K562 (cell line): ENCODE measurements at regions not wholly inside any gene's neighbourhood (a gene's known extent, or its start where the extent isn't known, plus 50 kb on each side); places are given as distances from the start of the nearest gene placed in this dataset.

Experiments
- ATAC-seq: fragments of 200-7000 bp; cut with Tn5 transposase; 3 replicates; pipeline ENCODE4 v1.9.1; 2020; ENCODE audit warnings: moderate library complexity
- BruUV-seq: library from RNA; stranded (reverse); fragments of 400-500 nt; replicated peaks from 2 replicates; lab custom pipeline; 2021; lab: Mats Ljungman, UMichigan
- CTCF ChIA-PET: fragments of 300-600 bp; formaldehyde crosslinking; extraction: SDS; loops from one replicate; lab custom pipeline; 2021; ENCODE audit warnings: low intra/inter-chr PET ratio; lab: Yijun Ruan, JAX
- POLR2A ChIA-PET: fragments of 300-600, 350-650 bp; sonication (Branson Sonifier 250); formaldehyde crosslinking; extraction: SDS; loops from one replicate; lab custom pipeline; 2021; ENCODE audit warnings: antibody characterized with exemption, inconsistent platforms; lab: Yijun Ruan, JAX
- DNase-seq, 4 experiments: peaks; one replicate each; pipeline versions ENCODE4 v3.0.0 to v3.0.0-alpha.2; 2011 to 2018; ENCODE audit warnings: low spot score in 3 of 4, mixed read lengths in 3 of 4; ENCODE audit errors: extremely low read depth in 1 of 4
- FAIRE-seq: peaks from 2 replicates; lab custom pipeline; 2011; peaks lifted over from hg19 to GRCh38; lab: Jason Lieb, UNC
- H2AFZ ChIP-seq: 2 replicates; pipeline ENCODE4 v1.6.0; 2011; ENCODE audit warnings: low read depth, low read length, control low read depth, inconsistent platforms
- H3K27ac ChIP-seq: fragments of 200-600 bp; 3 replicates; pipeline ENCODE4 v1.8.0; 2011; ENCODE audit warnings: low read depth, mild to moderate bottlenecking, control low read depth, inconsistent platforms, low read length, moderate library complexity, mixed read lengths; ENCODE audit errors: extremely low read depth
- H3K27me3 ChIP-seq, 2 experiments: fragments of 300-600 bp in 1 of 2; 2 replicates in 1 of 2; 3 replicates in 1 of 2; pipeline versions ENCODE4 v1.6.0 to v1.8.0; 2011; ENCODE audit warnings: inconsistent platforms in 2 of 2, low read length in 2 of 2, mild to moderate bottlenecking in 1 of 2, mixed read lengths in 1 of 2, moderate library complexity in 1 of 2; ENCODE audit not compliant: control insufficient read depth in 2 of 2, insufficient read depth in 2 of 2
- H3K36me3 ChIP-seq: fragments of 300-600 bp; 3 replicates; pipeline ENCODE4 v1.8.0; 2011; ENCODE audit warnings: mild to moderate bottlenecking, low read length, inconsistent platforms; ENCODE audit not compliant: control insufficient read depth, insufficient read depth
- H3K4me1 ChIP-seq, 2 experiments: fragments of 200-600 bp in 1 of 2; replicated peaks in 1 of 2; 2 replicates in 1 of 2; 3 replicates in 1 of 2; pipeline versions ENCODE4 v1.5.1 to v1.8.0; 2011; ENCODE audit warnings: inconsistent platforms in 2 of 2, low read length in 2 of 2, mild to moderate bottlenecking in 1 of 2, mixed read lengths in 1 of 2, moderate library complexity in 1 of 2; ENCODE audit not compliant: control insufficient read depth in 2 of 2, insufficient read depth in 2 of 2
- H3K4me2 ChIP-seq: 2 replicates; pipeline ENCODE4 v1.6.1; 2011; ENCODE audit warnings: low read length, control low read depth, inconsistent platforms, mixed read lengths; ENCODE audit not compliant: insufficient read depth
- H3K4me3 ChIP-seq: fragments of 200-600 bp; sonication (generic), shearing (Covaris generic); 2 replicates; pipeline ENCODE4 v1.5.1; 2016; ENCODE audit warnings: control low read depth, inconsistent platforms
- H3K79me2 ChIP-seq: fragments of 200-600 bp; 3 replicates; pipeline ENCODE4 v1.8.0; 2011; ENCODE audit warnings: low read length, inconsistent platforms; ENCODE audit not compliant: control insufficient read depth, insufficient read depth
- H3K9ac ChIP-seq, 2 experiments: 2 replicates each; pipeline versions ENCODE4 v1.6.0 to v1.6.1; 2011; ENCODE audit warnings: low read depth in 2 of 2, low read length in 2 of 2, control low read depth in 1 of 2, inconsistent platforms in 1 of 2, mild to moderate bottlenecking in 1 of 2, mixed read lengths in 1 of 2; ENCODE audit not compliant: insufficient read depth in 1 of 2
- H3K9me1 ChIP-seq: one replicate; pipeline ENCODE4 v1.6.0; 2011; ENCODE audit warnings: inconsistent platforms, mild to moderate bottlenecking, low read length, moderate library complexity; ENCODE audit not compliant: control insufficient read depth, insufficient read depth
- H3K9me3 ChIP-seq: replicated peaks from 2 replicates; pipeline ENCODE4 v1.5.1; 2011; ENCODE audit warnings: low read depth, low read length, inconsistent platforms; ENCODE audit not compliant: control insufficient read depth, insufficient read depth
- H4K20me1 ChIP-seq: replicated peaks from 2 replicates; pipeline ENCODE4 v1.6.1; 2011; ENCODE audit warnings: low read length, inconsistent platforms, mixed read lengths; ENCODE audit not compliant: control insufficient read depth, insufficient read depth
- BCOR ChIP-seq: fragments of 450-650 bp; IDR thresholded peaks from 2 replicates; pipeline ENCODE4 v1.6.1; 2016
- CTBP1 ChIP-seq: fragments of 450-650 bp; IDR thresholded peaks from 2 replicates; pipeline ENCODE4 v1.6.1; 2016; ENCODE audit warnings: borderline replicate concordance
- GTF2F1 ChIP-seq: IDR thresholded peaks from 2 replicates; pipeline ENCODE4 v1.6.1; 2011; ENCODE audit warnings: low read depth, low read length, improper control_type of control experiment
- HDAC6 ChIP-seq: IDR thresholded peaks from 2 replicates; pipeline ENCODE4 v1.6.1; 2012; ENCODE audit warnings: low read depth, mild to moderate bottlenecking, control low read depth, inconsistent platforms, low read length, moderate library complexity
- HLTF ChIP-seq: fragments of 450-650 bp; IDR thresholded peaks from 2 replicates; pipeline ENCODE4 v1.6.1; 2016
- NBN ChIP-seq: fragments of 450-650 bp; IDR thresholded peaks from 2 replicates; pipeline ENCODE4 v1.6.1; 2016; ENCODE audit warnings: low read depth, mild to moderate bottlenecking
- NRF1 ChIP-seq, 2 experiments: fragments of 450-650 bp; IDR thresholded peaks in 1 of 2; conservative IDR thresholded peaks in 1 of 2; 2 replicates each; pipeline ENCODE4 v1.6.1; 2014; ENCODE audit warnings: mild to moderate bottlenecking in 2 of 2
- PHF8 ChIP-seq: fragments of 200-600 bp; sonication (generic); IDR thresholded peaks from 2 replicates; pipeline ENCODE4 v1.6.1; 2012; ENCODE audit warnings: mixed run types, mild to moderate bottlenecking, inconsistent platforms, low read length, moderate library complexity, borderline replicate concordance
- POLR3A ChIP-seq: IDR thresholded peaks from 2 replicates; pipeline ENCODE4 v1.6.1; 2011; ENCODE audit warnings: borderline replicate concordance, mild to moderate bottlenecking, moderate library complexity; ENCODE audit not compliant: insufficient read length, insufficient read depth; ENCODE audit errors: extremely low read depth
- SMARCA4 ChIP-seq: fragments of 450-650 bp; IDR thresholded peaks from 2 replicates; pipeline ENCODE4 v1.6.1; 2016
- TAF7 ChIP-seq: fragments of 450-650 bp; IDR thresholded peaks from 2 replicates; pipeline ENCODE4 v1.6.1; 2016; ENCODE audit warnings: missing genetic modification characterization, missing compliant biosample characterization
- TRIM24 ChIP-seq, 2 experiments: fragments of 450-650 bp; IDR thresholded peaks; 2 replicates each; pipeline ENCODE4 v1.6.1; 2016
- ZBTB8A ChIP-seq: fragments of 450-650 bp; IDR thresholded peaks from 2 replicates; pipeline ENCODE4 v1.6.1; 2018; ENCODE audit warnings: mild to moderate bottlenecking, moderate library complexity; ENCODE audit not compliant: partially characterized antibody
- ZFP1 ChIP-seq: fragments of 450-650 bp; formaldehyde crosslinking; IDR thresholded peaks from 2 replicates; pipeline ENCODE4 v1.4.0; 2020; ENCODE audit warnings: mild to moderate bottlenecking, mixed read lengths
- ZKSCAN8 ChIP-seq: fragments of 200-800 bp; sonication (Bioruptor generic); IDR thresholded peaks from 2 replicates; pipeline ENCODE4 v1.6.1; 2016; ENCODE audit warnings: missing genetic modification characterization, missing compliant biosample characterization
- ZNF384 ChIP-seq: IDR thresholded peaks from 2 replicates; pipeline ENCODE4 v1.6.1; 2012; ENCODE audit warnings: low read depth, low read length, improper control_type of control experiment
- WGBS: fragments of 100-300 bp; shearing (Covaris generic); methylation state at CpG from one replicate; pipeline ENCODE4 v1.1.6; 2016; ENCODE audit warnings: low coverage, mixed read lengths; ENCODE audit not compliant: insufficient coverage; ENCODE audit errors: missing lambda C conversion rate; 5-methylcytosine and 5-hydroxymethylcytosine counted together
- in situ Hi-C: fragments of 300-500 bp; cut with MboI; formaldehyde crosslinking; loops from 4 replicates; pipeline ENCODE4 v1.15.0; 2018; ENCODE audit warnings: inconsistent platforms, mixed read lengths
- intact Hi-C: fragments of 100-400 bp; cut with micrococcal nuclease; formaldehyde crosslinking; loops from 2 replicates; pipeline ENCODE4 v1.14.2; 2022
- TF ChIP-seq, protein P1 (sequence below), 2 experiments: IDR thresholded peaks; 2 replicates each; pipeline ENCODE4 v1.6.1; 2012; ENCODE audit warnings: improper control_type of control experiment in 2 of 2, low read depth in 2 of 2, low read length in 2 of 2, borderline replicate concordance in 1 of 2
- TF ChIP-seq, protein P2 (sequence below): sonication (generic); formaldehyde crosslinking; IDR thresholded peaks from 2 replicates; pipeline ENCODE4 v1.9.0; 2022; ENCODE audit warnings: mild to moderate bottlenecking, missing genetic modification reagents
- TF ChIP-seq, protein P3 (sequence below): fragments of 250-450 bp; sonication (Bioruptor Pico); IDR thresholded peaks from 2 replicates; pipeline ENCODE4 v1.6.1; 2021; ENCODE audit warnings: mild to moderate bottlenecking
- TF ChIP-seq, protein P4 (sequence below): sonication (generic); formaldehyde crosslinking; IDR thresholded peaks from 2 replicates; pipeline ENCODE4 v1.8.1; 2023; ENCODE audit warnings: mild to moderate bottlenecking, missing genetic modification reagents

DNA sequence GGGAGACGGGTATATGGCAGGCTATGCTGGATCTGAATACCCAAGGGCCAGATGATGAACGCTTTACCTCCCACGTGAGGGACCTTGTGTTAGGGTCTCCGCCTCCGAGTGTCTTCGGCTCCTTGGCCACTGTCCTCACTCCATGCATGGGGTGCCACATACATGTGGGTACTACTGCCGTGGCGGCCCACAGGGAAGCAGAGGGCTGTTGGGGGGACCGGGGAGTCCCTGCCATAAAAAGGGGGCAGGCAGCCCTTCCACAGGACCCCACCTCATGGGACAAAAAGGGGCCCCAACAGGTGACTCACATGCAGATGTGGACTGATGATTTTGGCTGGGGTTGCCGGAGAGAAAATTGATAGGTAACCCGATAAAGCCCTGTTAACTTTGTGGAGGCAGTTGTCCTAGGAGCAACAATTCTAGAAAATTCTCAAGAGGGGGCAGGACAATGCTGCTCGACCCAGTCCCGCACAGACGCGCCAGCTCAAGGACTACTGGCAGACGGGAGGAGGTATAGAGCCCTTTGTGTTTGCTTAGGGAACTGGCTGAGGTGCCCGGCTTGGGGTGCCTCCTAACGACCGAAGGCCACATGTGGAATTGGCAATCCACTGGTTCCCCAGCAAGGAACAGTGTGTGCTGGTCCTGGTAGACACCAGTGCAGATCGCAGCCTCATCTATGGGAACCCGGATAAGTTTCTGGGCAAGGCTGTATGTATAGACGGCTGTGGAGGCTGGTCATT is 695.7 kb upstream of the AGA start:
- CTCF ChIA-PET, result no interaction called here
- no peak overlapping the region for H3K27ac ChIP-seq
- no peak overlapping the region for H3K4me3 ChIP-seq
- TF ChIP-seq, protein P1, sequence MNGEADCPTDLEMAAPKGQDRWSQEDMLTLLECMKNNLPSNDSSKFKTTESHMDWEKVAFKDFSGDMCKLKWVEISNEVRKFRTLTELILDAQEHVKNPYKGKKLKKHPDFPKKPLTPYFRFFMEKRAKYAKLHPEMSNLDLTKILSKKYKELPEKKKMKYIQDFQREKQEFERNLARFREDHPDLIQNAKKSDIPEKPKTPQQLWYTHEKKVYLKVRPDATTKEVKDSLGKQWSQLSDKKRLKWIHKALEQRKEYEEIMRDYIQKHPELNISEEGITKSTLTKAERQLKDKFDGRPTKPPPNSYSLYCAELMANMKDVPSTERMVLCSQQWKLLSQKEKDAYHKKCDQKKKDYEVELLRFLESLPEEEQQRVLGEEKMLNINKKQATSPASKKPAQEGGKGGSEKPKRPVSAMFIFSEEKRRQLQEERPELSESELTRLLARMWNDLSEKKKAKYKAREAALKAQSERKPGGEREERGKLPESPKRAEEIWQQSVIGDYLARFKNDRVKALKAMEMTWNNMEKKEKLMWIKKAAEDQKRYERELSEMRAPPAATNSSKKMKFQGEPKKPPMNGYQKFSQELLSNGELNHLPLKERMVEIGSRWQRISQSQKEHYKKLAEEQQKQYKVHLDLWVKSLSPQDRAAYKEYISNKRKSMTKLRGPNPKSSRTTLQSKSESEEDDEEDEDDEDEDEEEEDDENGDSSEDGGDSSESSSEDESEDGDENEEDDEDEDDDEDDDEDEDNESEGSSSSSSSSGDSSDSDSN (IDR thresholded peaks at IDR 0.05; ENCODE audit: borderline replicate concordance in 1 of 2, low read depth in 2 of 2, low read length in 2 of 2), result no peak
- TF ChIP-seq ZKSCAN8 (CRISPR knock-in tag) (no peak), CTBP1 (no peak), TAF7 (no peak), BCOR (no peak), PHF8 (no peak), POLR3A (no peak), GTF2F1 (no peak), ZNF384 (no peak), NRF1 (conservative IDR thresholded peaks at IDR 0.05 in 1 of 2, IDR thresholded peaks at IDR 0.05 in 1 of 2) (no peak), SMARCA4 (no peak), ZBTB8A (no peak), HLTF (no peak), HDAC6 (no peak), NBN (no peak), ZFP1 (CRISPR knock-in tag) (no peak), TRIM24 (IDR thresholded peaks at IDR 0.05) (no peak)
- TF ChIP-seq, protein P2, sequence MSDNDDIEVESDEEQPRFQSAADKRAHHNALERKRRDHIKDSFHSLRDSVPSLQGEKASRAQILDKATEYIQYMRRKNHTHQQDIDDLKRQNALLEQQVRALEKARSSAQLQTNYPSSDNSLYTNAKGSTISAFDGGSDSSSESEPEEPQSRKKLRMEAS, result no peak
- TF ChIP-seq, protein P3, sequence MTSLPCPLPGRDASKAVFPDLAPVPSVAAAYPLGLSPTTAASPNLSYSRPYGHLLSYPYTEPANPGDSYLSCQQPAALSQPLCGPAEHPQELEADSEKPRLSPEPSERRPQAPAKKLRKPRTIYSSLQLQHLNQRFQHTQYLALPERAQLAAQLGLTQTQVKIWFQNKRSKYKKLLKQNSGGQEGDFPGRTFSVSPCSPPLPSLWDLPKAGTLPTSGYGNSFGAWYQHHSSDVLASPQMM (CRISPR knock-in tag), result no peak
- TF ChIP-seq, protein P4, sequence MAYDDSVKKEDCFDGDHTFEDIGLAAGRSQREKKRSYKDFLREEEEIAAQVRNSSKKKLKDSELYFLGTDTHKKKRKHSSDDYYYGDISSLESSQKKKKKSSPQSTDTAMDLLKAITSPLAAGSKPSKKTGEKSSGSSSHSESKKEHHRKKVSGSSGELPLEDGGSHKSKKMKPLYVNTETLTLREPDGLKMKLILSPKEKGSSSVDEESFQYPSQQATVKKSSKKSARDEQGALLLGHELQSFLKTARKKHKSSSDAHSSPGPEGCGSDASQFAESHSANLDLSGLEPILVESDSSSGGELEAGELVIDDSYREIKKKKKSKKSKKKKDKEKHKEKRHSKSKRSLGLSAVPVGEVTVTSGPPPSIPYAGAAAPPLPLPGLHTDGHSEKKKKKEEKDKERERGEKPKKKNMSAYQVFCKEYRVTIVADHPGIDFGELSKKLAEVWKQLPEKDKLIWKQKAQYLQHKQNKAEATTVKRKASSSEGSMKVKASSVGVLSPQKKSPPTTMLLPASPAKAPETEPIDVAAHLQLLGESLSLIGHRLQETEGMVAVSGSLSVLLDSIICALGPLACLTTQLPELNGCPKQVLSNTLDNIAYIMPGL (CRISPR knock-in tag), result no peak
- TF ChIP-seq, all 486 proteins: peak for 0
- no peak overlapping the region for H3K9ac ChIP-seq
- no peak overlapping the region for H3K4me2 ChIP-seq
- H3K79me2 ChIP-seq, result no peaks in the 10 kb centered on the region
- H4K20me1 ChIP-seq, result no peaks in the 10 kb centered on the region
- no peak for DNase-seq
- intact Hi-C loops, result no loop called here
- H2AFZ ChIP-seq, result no peak overlapping the region
- in situ Hi-C loops, result no loop called here
- peaks cover 2% of the 10 kb centered on the region; the same call in 1 of the 2 replicates for H3K9me3 ChIP-seq
- WGBS, result 4% methylated on average over 22 of the region's 22 CpGs
- no TSS peak for BruUV-seq
- FAIRE-seq, result no peak
- no peaks in the 10 kb centered on the region for H3K27me3 ChIP-seq
- H3K9me1 ChIP-seq, result no peaks in the 10 kb centered on the region
- no peaks in the 10 kb centered on the region; a peak in 1 of 5 replicates for H3K4me1 ChIP-seq
- POLR2A ChIA-PET, result no interaction called here
- ATAC-seq, result no peak
- H3K36me3 ChIP-seq, result no peaks in the 10 kb centered on the region
